H1 (cell line): ENCODE measurements at regions not wholly inside any gene's neighbourhood (a gene's known extent, or its start where the extent isn't known, plus 50 kb on each side); places are given as distances from the start of the nearest gene placed in this dataset.

Experiments
- CTCF ChIA-PET: fragments of 300-600 bp; sonication (Branson Sonifier 250); formaldehyde crosslinking; loops from one replicate; lab custom pipeline; 2021; ENCODE audit not compliant: partially characterized antibody; lab: Charles Lee
- POLR2A ChIA-PET: fragments of 300-600 bp; sonication (Branson Sonifier 250); formaldehyde crosslinking; loops from one replicate; lab custom pipeline; 2021; ENCODE audit warnings: inconsistent platforms; ENCODE audit not compliant: partially characterized antibody; lab: Charles Lee
- DNase-seq, 2 experiments: peaks; one replicate each; pipeline versions ENCODE4 v3.0.0 to v3.0.0-alpha.2; 2010 to 2022; ENCODE audit warnings: low spot score in 2 of 2, low read depth in 1 of 2, mixed read lengths in 1 of 2
- FAIRE-seq: peaks from 2 replicates; lab custom pipeline; 2011; peaks lifted over from hg19 to GRCh38; lab: Jason Lieb, UNC
- H2AFZ ChIP-seq: 2 replicates; pipeline ENCODE4 v1.8.1; 2012; ENCODE audit warnings: low read length, inconsistent platforms
- H2AK5ac ChIP-seq: 2 replicates; pipeline ENCODE4 v1.6.1; 2013; ENCODE audit warnings: low read depth, low read length
- H2BK120ac ChIP-seq: replicated peaks from 2 replicates; pipeline ENCODE3; 2013; ENCODE audit warnings: low read depth, low read length, inconsistent platforms
- H2BK12ac ChIP-seq: 2 replicates; pipeline ENCODE4 v1.6.1; 2013; ENCODE audit warnings: low read depth, low read length
- H2BK15ac ChIP-seq: 2 replicates; pipeline ENCODE4 v1.6.1; 2013; ENCODE audit warnings: low read length
- H2BK20ac ChIP-seq: 2 replicates; pipeline ENCODE4 v1.6.1; 2013; ENCODE audit warnings: low read length
- H2BK5ac ChIP-seq: 2 replicates; pipeline ENCODE4 v1.6.1; 2013; ENCODE audit warnings: low read depth, low read length
- H3K14ac ChIP-seq: 2 replicates; pipeline ENCODE4 v1.6.1; 2013; ENCODE audit warnings: inconsistent platforms; ENCODE audit not compliant: insufficient read length
- H3K18ac ChIP-seq: 2 replicates; pipeline ENCODE4 v1.6.1; 2013; ENCODE audit warnings: low read length; ENCODE audit errors: extremely low read depth
- H3K23ac ChIP-seq: 2 replicates; pipeline ENCODE4 v1.6.1; 2013; ENCODE audit warnings: inconsistent platforms; ENCODE audit not compliant: insufficient read length
- H3K23me2 ChIP-seq: 2 replicates; pipeline ENCODE4 v1.6.1; 2013; ENCODE audit warnings: low read depth, low read length
- H3K27ac ChIP-seq: 2 replicates; pipeline ENCODE4 v1.6.1; 2011; ENCODE audit warnings: low read depth, low read length, inconsistent platforms
- H3K27me3 ChIP-seq, 4 experiments: replicated peaks in 1 of 4; 1 replicate in 1 of 4; 2 replicates in 3 of 4; pipeline versions ENCODE4 v1.6.1 to v1.8.1; 2011 to 2013; ENCODE audit warnings: low read length in 3 of 4, mild to moderate bottlenecking in 3 of 4, inconsistent platforms in 2 of 4, mixed read lengths in 2 of 4, moderate library complexity in 1 of 4; ENCODE audit not compliant: control insufficient read depth in 3 of 4, insufficient read depth in 3 of 4; ENCODE audit errors: extremely low read depth in 1 of 4
- H3K36me3 ChIP-seq, 4 experiments: 2 replicates each; pipeline versions ENCODE4 v1.6.1 to v1.8.1; 2011 to 2013; ENCODE audit warnings: mild to moderate bottlenecking in 4 of 4, low read length in 3 of 4, moderate library complexity in 2 of 4, control low read depth in 1 of 4, inconsistent platforms in 1 of 4; ENCODE audit not compliant: insufficient read depth in 4 of 4, control insufficient read depth in 2 of 4
- H3K4ac ChIP-seq: replicated peaks from 2 replicates; pipeline ENCODE3; 2013; ENCODE audit warnings: low read length, low read depth, mixed read lengths, inconsistent platforms; ENCODE audit not compliant: insufficient read length
- H3K4me1 ChIP-seq, 4 experiments: replicated peaks in 1 of 4; 1 replicate in 1 of 4; 2 replicates in 3 of 4; pipeline versions ENCODE4 v1.6.1 to v1.8.1; 2011 to 2013; ENCODE audit warnings: low read length in 3 of 4, inconsistent platforms in 2 of 4, mixed read lengths in 1 of 4; ENCODE audit not compliant: insufficient read depth in 4 of 4, control insufficient read depth in 3 of 4
- H3K4me2 ChIP-seq, 2 experiments: 2 replicates each; pipeline versions ENCODE4 v1.6.1 to v1.8.1; 2011 to 2013; ENCODE audit warnings: low read depth in 2 of 2, low read length in 2 of 2, control low read depth in 1 of 2, inconsistent platforms in 1 of 2, mild to moderate bottlenecking in 1 of 2; ENCODE audit not compliant: insufficient read depth in 1 of 2
- H3K4me3 ChIP-seq, 4 experiments: fragments of 200-600, 300-600 bp in 1 of 4; sonication (generic), shearing (Covaris generic), sonication (Bioruptor Twin) in 1 of 4; 2 replicates each; pipeline versions ENCODE4 v1.5.1 to v1.8.1; 2011 to 2016; ENCODE audit warnings: low read length in 4 of 4, low read depth in 3 of 4, control low read depth in 2 of 4, inconsistent platforms in 2 of 4, mild to moderate bottlenecking in 2 of 4, mixed read lengths in 1 of 4, moderate library complexity in 1 of 4; ENCODE audit not compliant: insufficient read depth in 2 of 4; ENCODE audit errors: extremely low read depth in 1 of 4
- H3K56ac ChIP-seq: replicated peaks from 2 replicates; pipeline ENCODE3; 2013; ENCODE audit warnings: low read depth, mild to moderate bottlenecking, mixed read lengths, low read length, inconsistent platforms; ENCODE audit not compliant: insufficient read length
- H3K79me1 ChIP-seq: 2 replicates; pipeline ENCODE4 v1.6.1; 2013; ENCODE audit warnings: low read depth, low read length, control low read depth
- H3K79me2 ChIP-seq, 2 experiments: 2 replicates each; pipeline versions ENCODE4 v1.6.1 to v1.8.1; 2012 to 2013; ENCODE audit warnings: low read length in 2 of 2, mild to moderate bottlenecking in 2 of 2, inconsistent platforms in 1 of 2; ENCODE audit not compliant: insufficient read depth in 2 of 2, control insufficient read depth in 1 of 2
- H3K9ac ChIP-seq, 4 experiments: replicated peaks in 1 of 4; 1 replicate in 1 of 4; 2 replicates in 3 of 4; pipeline versions ENCODE4 v1.6.1 to v1.8.1; 2011 to 2013; ENCODE audit warnings: low read depth in 3 of 4, low read length in 3 of 4, control low read depth in 2 of 4, mild to moderate bottlenecking in 2 of 4, moderate library complexity in 2 of 4, inconsistent platforms in 1 of 4; ENCODE audit errors: extremely low read depth in 1 of 4
- H3K9me3 ChIP-seq, 2 experiments: 2 replicates each; pipeline versions ENCODE4 v1.6.1 to v1.8.1; 2012 to 2013; ENCODE audit warnings: mild to moderate bottlenecking in 2 of 2, moderate library complexity in 2 of 2, control low read depth in 1 of 2, inconsistent platforms in 1 of 2, low read depth in 1 of 2, low read length in 1 of 2, mixed read lengths in 1 of 2; ENCODE audit not compliant: insufficient read depth in 2 of 2
- H4K20me1 ChIP-seq, 2 experiments: replicated peaks in 1 of 2; 2 replicates each; pipeline versions ENCODE3 to v1.8.1; 2011 to 2013; ENCODE audit warnings: inconsistent platforms in 2 of 2, low read length in 2 of 2, mild to moderate bottlenecking in 1 of 2; ENCODE audit not compliant: insufficient read depth in 2 of 2, control insufficient read depth in 1 of 2
- H4K5ac ChIP-seq: 2 replicates; pipeline ENCODE4 v1.6.1; 2013; ENCODE audit warnings: low read length, low read depth, mixed read lengths, inconsistent platforms; ENCODE audit not compliant: insufficient read length
- H4K8ac ChIP-seq: 2 replicates; pipeline ENCODE4 v1.8.0; 2013; ENCODE audit warnings: mild to moderate bottlenecking, moderate library complexity, low read length, inconsistent platforms; ENCODE audit not compliant: insufficient read depth; ENCODE audit errors: extremely low read depth
- H4K91ac ChIP-seq: replicated peaks from 2 replicates; pipeline ENCODE3; 2013; ENCODE audit warnings: low read length, mixed read lengths, inconsistent platforms; ENCODE audit not compliant: insufficient read length
- CBX5 ChIP-seq: fragments of 300-800, 300-1000 bp; sonication (generic); IDR thresholded peaks from 2 replicates; pipeline ENCODE4 v1.7.1; 2016; ENCODE audit warnings: antibody characterized with exemption, low read length, low read depth
- KDM4A ChIP-seq: IDR thresholded peaks from one replicate; pipeline ENCODE4 v1.7.1; 2012; ENCODE audit warnings: low read depth, mild to moderate bottlenecking, moderate library complexity, low read length, inconsistent platforms; ENCODE audit not compliant: severe bottlenecking
- WGBS, 2 experiments: shearing (Covaris generic) in 1 of 2; methylation state at CpG; one replicate each; pipeline versions ENCODE4 v1.1.6 to v1.1.7; 2013 to 2015; ENCODE audit warnings: low lambda C conversion rate in 2 of 2, mixed read lengths in 2 of 2, inconsistent platforms in 1 of 2, low coverage in 1 of 2, missing lambda C conversion rate in 1 of 2; ENCODE audit not compliant: insufficient replicate concordance in 2 of 2, insufficient coverage in 1 of 2, insufficient read length in 1 of 2; ENCODE audit errors: extremely low coverage in 1 of 2, missing lambda C conversion rate in 1 of 2; 5-methylcytosine and 5-hydroxymethylcytosine counted together

- FAIRE-seq, result no peak
- no peak overlapping the region for H3K56ac ChIP-seq
- no peak overlapping the region for H3K9ac ChIP-seq
- H3K4ac ChIP-seq, result no peak overlapping the region
- no peaks in the 10 kb centered on the region for H3K79me1 ChIP-seq
- no peak for TF ChIP-seq KDM4A
- TF ChIP-seq CBX5, result no peak
- H3K4me2 ChIP-seq, result no peak overlapping the region
- no peak overlapping the region for H2BK12ac ChIP-seq
- no peak overlapping the region for H3K23ac ChIP-seq
- WGBS, 2 experiments, result 93% methylated on average over 4 of the region's 4 CpGs; no CpG with 5 or more reads in 1 of the 2 experiments
- no peak overlapping the region for H2BK15ac ChIP-seq
- no peak overlapping the region for H2AK5ac ChIP-seq
- no peak overlapping the region for H3K27ac ChIP-seq
- no peak overlapping the region for H4K5ac ChIP-seq
- H2BK20ac ChIP-seq, result no peak overlapping the region
- H4K8ac ChIP-seq, result peak overlapping the region; percentile 4; the same call in 1 of the 2 replicates
- 0 out of 2 replicates have a peak overlapping the region, but pooled peaks have one; percentile 7 for H2AFZ ChIP-seq
- no peaks in the 10 kb centered on the region for H3K9me3 ChIP-seq
- H3K4me1 ChIP-seq, result no peaks in the 10 kb centered on the region
- H3K36me3 ChIP-seq, result no peaks in the 10 kb centered on the region
- ChIA-PET CTCF (no interaction called here), POLR2A (no interaction called here)
- H2BK5ac ChIP-seq, result no peak overlapping the region
- H2BK120ac ChIP-seq, result no peak overlapping the region
- H3K79me2 ChIP-seq, result no peaks in the 10 kb centered on the region
- no peak overlapping the region for H3K14ac ChIP-seq
- no peak overlapping the region for H3K18ac ChIP-seq
- H3K23me2 ChIP-seq, result no peaks in the 10 kb centered on the region
- H4K20me1 ChIP-seq, result no peaks in the 10 kb centered on the region
- no peak for DNase-seq
- H3K27me3 ChIP-seq, result no peaks in the 10 kb centered on the region
- no peak overlapping the region for H4K91ac ChIP-seq
- no peak overlapping the region for H3K4me3 ChIP-seq
Measured at GRCh38 chr2:125581557-125581956, 1074.4 kb upstream of the GYPC start.
